Colonic mucosa (tissue), 4 donors: ENCODE measurements at regions not wholly inside any gene's neighbourhood (a gene's known extent, or its start where the extent isn't known, plus 50 kb on each side); places are given as distances from the start of the nearest gene placed in this dataset.

Source experiments
- DNase-seq: peaks from one replicate; pipeline ENCODE4 v3.0.0-alpha.2; 2020
- H3K27ac ChIP-seq: fragments of 200-600 bp; one replicate; pipeline ENCODE4 v1.8.0; 2021
- H3K27me3 ChIP-seq: fragments of 200-600 bp; one replicate; pipeline ENCODE4 v1.8.0; 2021
- H3K36me3 ChIP-seq: fragments of 200-600 bp; one replicate; pipeline ENCODE4 v1.8.0; 2021
- H3K4me1 ChIP-seq: fragments of 200-600 bp; one replicate; pipeline ENCODE4 v1.8.0; 2021; ENCODE audit warnings: mild to moderate bottlenecking
- H3K4me3 ChIP-seq: fragments of 200-600 bp; one replicate; pipeline ENCODE4 v1.8.0; 2021
- H3K9ac ChIP-seq, 2 donors: one replicate each; pipeline ENCODE4 v1.7.0; 2013; ENCODE audit warnings: control low read depth in 2 of 2, low read depth in 2 of 2, low read length in 2 of 2
- H3K9me3 ChIP-seq: fragments of 200-600 bp; one replicate; pipeline ENCODE4 v1.8.0; 2021
- CTCF ChIP-seq: fragments of 200-600 bp; IDR thresholded peaks from one replicate; pipeline ENCODE4 v1.8.0; 2022; ENCODE audit warnings: antibody characterized with exemption, mild to moderate bottlenecking
- intact Hi-C: fragments of 100-400 bp; cut with DNase I; formaldehyde crosslinking; loops from one replicate; pipeline ENCODE4 v1.14.1; 2022
- donor health status: healthy.
- donor health status: DM: no; HTN: no; CAD: no.
- donor health status: DM: no; HTN: no; CAD: no.

DNA sequence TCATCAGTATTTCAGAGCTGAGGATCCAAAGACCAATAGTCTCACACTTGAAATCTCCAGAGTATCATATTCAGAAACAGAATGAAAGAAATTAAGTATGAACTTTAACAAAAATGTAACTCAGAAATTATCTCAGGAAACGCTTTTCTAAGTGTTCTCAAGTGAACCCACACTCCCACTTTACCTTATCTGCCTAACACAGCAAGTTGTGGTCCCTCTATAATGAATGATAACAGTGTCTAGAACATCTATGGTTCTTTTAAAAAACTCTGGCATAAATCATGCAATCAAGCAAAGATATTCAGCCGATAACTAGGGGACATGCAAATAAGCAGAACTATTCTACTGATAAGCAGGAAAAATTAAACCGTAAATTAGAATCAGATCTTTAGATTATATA lies 1574.2 kb downstream of the PLA2G4A start:
- H3K27ac ChIP-seq = no peak overlapping the region
- no peak overlapping the region for H3K4me3 ChIP-seq
- no peak for DNase-seq
- no peaks in the 10 kb centered on the region for H3K36me3 ChIP-seq
- H3K9ac ChIP-seq = no peak overlapping the region
- no peaks in the 10 kb centered on the region for H3K27me3 ChIP-seq
- H3K4me1 ChIP-seq = no peaks in the 10 kb centered on the region
- no peaks in the 10 kb centered on the region for H3K9me3 ChIP-seq
- intact Hi-C loops = no loop called here
- no peak for TF ChIP-seq CTCF

DNA sequence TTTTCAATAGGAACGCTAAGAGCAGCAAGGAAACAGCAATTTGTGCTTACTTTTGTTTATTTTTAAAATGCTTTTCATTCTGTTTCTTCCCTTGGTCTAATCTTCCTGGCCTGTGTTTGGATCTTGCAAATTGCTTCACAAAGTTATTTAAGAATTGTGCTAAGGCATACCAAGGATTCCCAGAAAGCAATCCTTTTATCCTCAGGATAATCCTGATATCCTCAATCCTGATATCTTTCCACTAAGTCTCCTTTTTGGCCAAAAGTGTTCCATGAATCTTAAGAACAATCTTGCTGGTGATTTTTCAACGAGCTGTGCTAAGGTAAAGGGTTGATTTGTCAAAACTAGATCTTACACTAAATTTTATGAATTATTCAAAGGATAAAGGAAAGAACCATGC lies 1577.9 kb downstream of the PLA2G4A start:
- TF ChIP-seq CTCF = no peak

DNA sequence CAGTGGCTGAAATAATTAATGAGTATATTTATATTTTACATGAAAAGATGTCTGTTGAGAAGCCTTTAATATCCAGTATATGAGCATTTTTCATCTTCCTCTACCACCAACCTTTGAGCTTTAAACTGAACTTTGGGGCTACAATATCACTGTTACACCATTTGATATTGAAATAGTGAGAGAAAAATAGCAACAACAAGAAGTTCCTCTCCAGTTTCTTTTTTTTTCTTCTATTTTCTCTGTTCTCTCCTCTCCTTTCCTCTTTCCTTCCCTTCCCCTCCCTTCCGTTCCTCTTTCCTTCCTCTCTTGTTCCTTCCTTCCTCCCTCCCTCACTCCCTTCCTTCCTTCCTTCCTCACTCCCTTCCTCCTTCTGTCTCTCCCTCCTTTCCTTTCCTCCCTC lies 1591.4 kb downstream of the PLA2G4A start:
- intact Hi-C loops = no loop called here
- Histone ChIP-seq H3K4me3 (no peak overlapping the region), H3K9me3 (no peaks in the 10 kb centered on the region), H3K27ac (no peak overlapping the region), H3K9ac (no peak overlapping the region), H3K4me1 (no peaks in the 10 kb centered on the region), H3K27me3 (no peaks in the 10 kb centered on the region), H3K36me3 (no peaks in the 10 kb centered on the region)
- no peak for DNase-seq
- no peak for TF ChIP-seq CTCF

More for the DNA sequence above, 1577.9 kb downstream of the PLA2G4A start:
- H3K27me3 ChIP-seq = no peaks in the 10 kb centered on the region
- no peaks in the 10 kb centered on the region for H3K9me3 ChIP-seq
- no peak overlapping the region for H3K4me3 ChIP-seq
- no peak overlapping the region for H3K27ac ChIP-seq
- intact Hi-C loops = no loop called here
- DNase-seq = no peak
- no peaks in the 10 kb centered on the region for H3K4me1 ChIP-seq
- H3K9ac ChIP-seq = no peak overlapping the region
- H3K36me3 ChIP-seq = no peaks in the 10 kb centered on the region

DNA sequence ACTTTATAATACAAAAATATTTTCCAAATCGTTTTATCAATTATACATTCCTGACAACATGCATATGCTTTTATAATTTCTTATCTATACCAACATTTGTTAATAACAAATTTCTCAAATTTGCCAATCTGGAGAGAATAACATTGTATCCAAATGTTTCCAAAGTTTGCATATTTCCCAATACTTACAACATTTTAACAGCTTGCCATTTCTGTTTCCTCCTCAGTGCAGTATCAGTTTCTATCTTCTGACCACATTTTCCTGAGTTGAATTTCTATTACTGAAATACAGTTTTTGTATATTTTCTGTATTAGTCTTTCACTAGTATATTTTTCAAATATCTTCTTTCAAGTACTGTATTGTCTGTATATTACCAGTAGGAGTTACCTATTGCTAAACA lies 1594.3 kb downstream of the PLA2G4A start:
- Histone ChIP-seq H3K9ac (no peak overlapping the region), H3K4me1 (no peaks in the 10 kb centered on the region), H3K27me3 (no peaks in the 10 kb centered on the region), H3K4me3 (no peak overlapping the region), H3K27ac (no peak overlapping the region), H3K9me3 (no peaks in the 10 kb centered on the region), H3K36me3 (no peaks in the 10 kb centered on the region)
- DNase-seq = no peak
- no peak for TF ChIP-seq CTCF
- intact Hi-C loops = no loop called here

GRCh38 chr1:188424176-188424575 lies 1595.4 kb downstream of the PLA2G4A start:
- Histone ChIP-seq H3K9ac (no peak overlapping the region), H3K9me3 (no peaks in the 10 kb centered on the region), H3K27me3 (no peaks in the 10 kb centered on the region), H3K4me1 (no peaks in the 10 kb centered on the region), H3K4me3 (no peak overlapping the region), H3K36me3 (no peaks in the 10 kb centered on the region), H3K27ac (no peak overlapping the region)
- no peak for DNase-seq
- intact Hi-C loops = no loop called here
- no peak for TF ChIP-seq CTCF

GRCh38 chr1:188425687-188426086 lies 1596.9 kb downstream of the PLA2G4A start:
- no peaks in the 10 kb centered on the region for H3K4me1 ChIP-seq
- intact Hi-C loops = no loop called here
- no peaks in the 10 kb centered on the region for H3K36me3 ChIP-seq
- DNase-seq = no peak
- no peak for TF ChIP-seq CTCF
- no peak overlapping the region for H3K4me3 ChIP-seq
- no peak overlapping the region for H3K27ac ChIP-seq
- H3K9me3 ChIP-seq = no peaks in the 10 kb centered on the region
- H3K9ac ChIP-seq = no peak overlapping the region
- no peaks in the 10 kb centered on the region for H3K27me3 ChIP-seq
